Transverse colon (tissue), 3 donors: ENCODE measurements at regions not wholly inside any gene's neighbourhood (a gene's known extent, or its start where the extent isn't known, plus 50 kb on each side); places are given as distances from the start of the nearest gene placed in this dataset.

Source experiments
- CTCF ChIP-seq, 5 experiments: fragments of 200-600 bp in 3 of 5; fragments of 450-650 bp in 2 of 5; sonication (generic) in 3 of 5; IDR thresholded peaks; 1 replicate in 2 of 5; 2 replicates in 3 of 5; pipeline ENCODE4 v1.5.1; 2016 to 2017; ENCODE audit warnings: antibody characterized with exemption in 5 of 5, inconsistent platforms in 3 of 5, mild to moderate bottlenecking in 2 of 5, moderate library complexity in 1 of 5
- EP300 ChIP-seq: sonication (generic); formaldehyde crosslinking; IDR thresholded peaks from one replicate; pipeline ENCODE4 v1.6.1; 2017; ENCODE audit warnings: antibody characterized with exemption, low read depth
- POLR2A ChIP-seq: fragments of 450-650 bp; IDR thresholded peaks from one replicate; pipeline ENCODE4 v1.6.1; 2016; ENCODE audit warnings: antibody characterized with exemption, mild to moderate bottlenecking, moderate library complexity

- TF ChIP-seq CTCF (IDR thresholded peaks at IDR 0.05) (no peak), POLR2A (no peak), EP300 (no peak)
Measured at GRCh38 chr14:26206640-26207039, 391.2 kb downstream of the NOVA1 start.
